GM21528 (cell line): ENCODE measurements at regions not wholly inside any gene's neighbourhood (a gene's known extent, or its start where the extent isn't known, plus 50 kb on each side); places are given as distances from the start of the nearest gene placed in this dataset.

Experiments used
- ATAC-seq: cut with Tn5 transposase; IDR thresholded peaks from one replicate; pipeline ENCODE4 v1.9.1; 2021; ENCODE audit warnings: mild to moderate bottlenecking, moderate library complexity; ENCODE audit not compliant: unreplicated experiment, low FRiP score

GRCh38 chr2:183605440-183605839 lies 481.2 kb downstream of the NUP35 start:
- ATAC-seq: no peak

- ATAC-seq: no peak
Measured at GRCh38 chr2:183606022-183606717, 481.9 kb downstream of the NUP35 start.

GRCh38 chr2:183606718-183607085 lies 482.5 kb downstream of the NUP35 start:
- ATAC-seq: no peak

- ATAC-seq: no peak
Measured at GRCh38 chr2:183607995-183608394, 483.8 kb downstream of the NUP35 start.

GRCh38 chr2:183608747-183609146 lies 484.5 kb downstream of the NUP35 start:
- no peak for ATAC-seq

GRCh38 chr2:183610724-183611123 lies 486.5 kb downstream of the NUP35 start:
- ATAC-seq: no peak

- no peak for ATAC-seq
Measured at GRCh38 chr2:183614799-183615435, 490.7 kb downstream of the NUP35 start.

GRCh38 chr2:183623227-183623626 lies 499.0 kb downstream of the NUP35 start:
- ATAC-seq: no peak

GRCh38 chr2:183630964-183631363 lies 506.7 kb downstream of the NUP35 start:
- no peak for ATAC-seq

GRCh38 chr2:183656121-183656520 lies 531.9 kb downstream of the NUP35 start:
- ATAC-seq: no peak

- ATAC-seq: no peak
Measured at GRCh38 chr2:183665425-183665824, 541.2 kb downstream of the NUP35 start.

- no peak for ATAC-seq
Measured at GRCh38 chr2:183666031-183666430, 541.8 kb downstream of the NUP35 start.

GRCh38 chr2:183671233-183671632 lies 547.0 kb downstream of the NUP35 start:
- ATAC-seq: no peak

GRCh38 chr2:183678908-183679307 lies 554.7 kb downstream of the NUP35 start:
- no peak for ATAC-seq

- ATAC-seq: no peak
Measured at GRCh38 chr2:183680573-183680972, 556.3 kb downstream of the NUP35 start.

GRCh38 chr2:183684686-183685085 lies 560.4 kb downstream of the NUP35 start:
- ATAC-seq: no peak

- no peak for ATAC-seq
Measured at GRCh38 chr2:183696028-183696427, 571.8 kb downstream of the NUP35 start.

- no peak for ATAC-seq
Measured at GRCh38 chr2:183709829-183710228, 585.6 kb downstream of the NUP35 start.

- ATAC-seq: no peak
Measured at GRCh38 chr2:183718246-183718645, 594.0 kb downstream of the NUP35 start.

- no peak for ATAC-seq
Measured at GRCh38 chr2:183723278-183723677, 599.0 kb downstream of the NUP35 start.

GRCh38 chr2:183729380-183729779 lies 605.1 kb downstream of the NUP35 start:
- no peak for ATAC-seq

GRCh38 chr2:183740241-183740640 lies 616.0 kb downstream of the NUP35 start:
- ATAC-seq: no peak
